ENCODE measurements at regions not wholly inside any gene's neighbourhood (a gene's known extent, or its start where the extent isn't known, plus 50 kb on each side); places are given as distances from the start of the nearest gene placed in this dataset.

DNA sequence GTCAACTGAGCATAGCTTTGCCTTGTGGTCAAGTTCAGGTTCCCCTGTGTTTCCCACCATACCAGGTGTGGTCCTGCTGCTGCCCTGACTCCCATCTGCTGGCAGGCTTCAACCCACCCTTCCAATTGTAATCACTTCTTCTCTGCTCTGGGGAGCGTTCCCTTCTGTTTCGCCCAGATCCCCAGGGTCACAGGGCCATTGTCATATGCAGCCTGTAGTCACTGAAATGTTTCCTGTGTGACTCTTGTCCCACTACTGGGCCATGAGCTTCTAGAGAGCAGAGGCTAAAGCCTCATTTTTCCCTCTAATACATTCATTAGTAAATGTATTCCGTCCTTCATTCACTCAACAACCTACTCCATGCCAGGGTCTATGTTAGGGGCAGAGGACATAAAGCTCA, 75.0 kb upstream of the LAPTM4A start:
- no peaks in the 10 kb centered on the region for H3K36me3 ChIP-seq
- DNase-seq (ENCODE audit: extremely low spot score) = no peak
- no peaks in the 10 kb centered on the region for H3K27me3 ChIP-seq
- H3K27ac ChIP-seq (replicated peaks in 1 of 4) = no peak overlapping the region
- no peaks in the 10 kb centered on the region for H3K9me3 ChIP-seq
- TF ChIP-seq EP300 (IDR thresholded peaks at IDR 0.05) (no peak), POLR2A (IDR thresholded peaks at IDR 0.05; ENCODE audit: low read depth) (no peak)
- 94% methylated on average over 3 of the region's 3 CpGs for WGBS
- no peaks in the 10 kb centered on the region for H3K4me1 ChIP-seq
- H3K4me3 ChIP-seq = no peak overlapping the region
- intact Hi-C loops (cut with DNase I) = no loop called here

DNA sequence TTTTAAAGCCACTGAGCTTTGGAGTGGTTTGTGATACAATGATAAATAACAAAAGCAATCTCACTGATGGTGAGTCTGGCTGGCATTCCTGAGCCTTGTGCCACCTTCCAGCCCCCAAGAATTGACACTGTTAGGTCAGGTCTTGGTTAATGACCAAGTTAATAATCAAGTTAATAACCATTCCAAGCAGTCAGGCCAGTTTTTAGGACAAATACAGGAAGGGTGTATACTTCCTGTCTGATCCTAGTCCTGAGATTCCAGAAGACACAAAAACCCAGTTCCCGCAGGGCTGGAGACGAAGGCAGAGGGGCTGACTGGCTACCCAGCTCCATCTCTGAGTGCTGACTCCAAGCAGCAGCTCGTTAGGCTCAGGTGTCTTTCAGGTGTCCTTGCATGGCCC, 74.6 kb upstream of the LAPTM4A start:
- Histone ChIP-seq H3K36me3 (no peaks in the 10 kb centered on the region), H3K9me3 (no peaks in the 10 kb centered on the region), H3K4me3 (no peak overlapping the region), H3K4me1 (no peaks in the 10 kb centered on the region), H3K27me3 (no peaks in the 10 kb centered on the region), H3K27ac (replicated peaks in 1 of 4) (no peak overlapping the region)
- TF ChIP-seq, protein P1, sequence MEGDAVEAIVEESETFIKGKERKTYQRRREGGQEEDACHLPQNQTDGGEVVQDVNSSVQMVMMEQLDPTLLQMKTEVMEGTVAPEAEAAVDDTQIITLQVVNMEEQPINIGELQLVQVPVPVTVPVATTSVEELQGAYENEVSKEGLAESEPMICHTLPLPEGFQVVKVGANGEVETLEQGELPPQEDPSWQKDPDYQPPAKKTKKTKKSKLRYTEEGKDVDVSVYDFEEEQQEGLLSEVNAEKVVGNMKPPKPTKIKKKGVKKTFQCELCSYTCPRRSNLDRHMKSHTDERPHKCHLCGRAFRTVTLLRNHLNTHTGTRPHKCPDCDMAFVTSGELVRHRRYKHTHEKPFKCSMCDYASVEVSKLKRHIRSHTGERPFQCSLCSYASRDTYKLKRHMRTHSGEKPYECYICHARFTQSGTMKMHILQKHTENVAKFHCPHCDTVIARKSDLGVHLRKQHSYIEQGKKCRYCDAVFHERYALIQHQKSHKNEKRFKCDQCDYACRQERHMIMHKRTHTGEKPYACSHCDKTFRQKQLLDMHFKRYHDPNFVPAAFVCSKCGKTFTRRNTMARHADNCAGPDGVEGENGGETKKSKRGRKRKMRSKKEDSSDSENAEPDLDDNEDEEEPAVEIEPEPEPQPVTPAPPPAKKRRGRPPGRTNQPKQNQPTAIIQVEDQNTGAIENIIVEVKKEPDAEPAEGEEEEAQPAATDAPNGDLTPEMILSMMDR (IDR thresholded peaks at IDR 0.05) = no peak
- TF ChIP-seq POLR2AphosphoS5 (IDR thresholded peaks at IDR 0.05) (no peak), POLR2A (IDR thresholded peaks at IDR 0.05; ENCODE audit: low read depth) (no peak), EP300 (IDR thresholded peaks at IDR 0.05) (no peak)
- intact Hi-C loops (cut with DNase I) = no loop called here
- 60% methylated on average over 3 of the region's 3 CpGs for WGBS
- no peak for DNase-seq (ENCODE audit: extremely low spot score)

GRCh38 chr2:20125616-20126015, 74.2 kb upstream of the LAPTM4A start:
- intact Hi-C loops (cut with DNase I) = no loop called here
- DNase-seq (ENCODE audit: extremely low spot score) = no peak
- no peaks in the 10 kb centered on the region for H3K36me3 ChIP-seq
- H3K4me1 ChIP-seq = no peaks in the 10 kb centered on the region
- H3K9me3 ChIP-seq = no peaks in the 10 kb centered on the region
- H3K27ac ChIP-seq (replicated peaks in 1 of 4) = no peak overlapping the region
- H3K27me3 ChIP-seq = no peaks in the 10 kb centered on the region
- TF ChIP-seq POLR2A (IDR thresholded peaks at IDR 0.05; ENCODE audit: low read depth) (no peak), POLR2AphosphoS5 (IDR thresholded peaks at IDR 0.05) (no peak), EP300 (IDR thresholded peaks at IDR 0.05) (no peak)
- TF ChIP-seq, protein P1 (IDR thresholded peaks at IDR 0.05) = no peak
- no peak overlapping the region for H3K4me3 ChIP-seq
- WGBS = 72% methylated on average over 3 of the region's 3 CpGs

GRCh38 chr2:20125164-20125563, 73.7 kb upstream of the LAPTM4A start:
- Histone ChIP-seq H3K4me3 (no peak overlapping the region), H3K36me3 (no peaks in the 10 kb centered on the region), H3K4me1 (no peaks in the 10 kb centered on the region), H3K9me3 (no peaks in the 10 kb centered on the region), H3K27ac (replicated peaks in 1 of 4) (no peak overlapping the region), H3K27me3 (no peaks in the 10 kb centered on the region)
- TF ChIP-seq EP300 (IDR thresholded peaks at IDR 0.05) (no peak), POLR2A (IDR thresholded peaks at IDR 0.05; ENCODE audit: low read depth) (no peak), POLR2AphosphoS5 (IDR thresholded peaks at IDR 0.05) (no peak)
- TF ChIP-seq, protein P1 (IDR thresholded peaks at IDR 0.05) = no peak
- no peak for DNase-seq (ENCODE audit: extremely low spot score)
- WGBS = 92% methylated on average over 5 of the region's 6 CpGs
- intact Hi-C loops (cut with DNase I) = no loop called here

DNA sequence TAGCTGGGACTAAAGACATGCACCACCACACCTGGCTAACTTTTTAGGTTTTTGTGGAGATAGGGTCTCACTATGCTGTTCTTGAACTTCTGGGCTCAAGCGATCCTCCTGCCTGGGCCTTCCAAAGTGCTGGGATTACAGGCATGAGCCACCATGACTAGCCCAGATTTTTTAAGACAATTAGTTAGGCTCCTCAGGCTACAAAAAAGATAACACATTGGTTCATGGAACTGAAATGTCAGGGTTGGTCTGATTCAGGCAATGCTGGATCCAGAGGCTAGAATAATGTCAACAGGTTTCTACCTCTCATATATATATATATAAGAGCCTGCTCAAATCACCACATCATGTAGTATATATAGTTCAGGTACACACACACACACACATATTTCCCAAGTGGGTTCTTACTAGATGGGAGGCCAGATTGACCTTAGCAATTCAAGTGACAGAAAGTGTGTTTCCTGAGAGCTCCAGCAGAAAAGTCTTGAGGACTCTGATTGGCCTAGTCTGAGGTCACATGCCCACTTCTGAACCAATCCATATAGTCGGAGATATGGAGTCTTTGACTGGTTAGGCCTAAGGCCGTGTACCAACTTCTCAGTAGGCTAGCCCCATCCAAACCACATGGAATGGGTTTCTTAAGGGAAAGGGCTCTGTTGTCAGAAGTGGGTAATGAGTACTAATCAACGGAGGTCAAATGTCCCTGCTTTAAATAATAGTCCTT, 72.6 kb upstream of the LAPTM4A start:
- H3K4me1 ChIP-seq = no peaks in the 10 kb centered on the region
- no peaks in the 10 kb centered on the region for H3K9me3 ChIP-seq
- H3K36me3 ChIP-seq = no peaks in the 10 kb centered on the region
- H3K27ac ChIP-seq (replicated peaks in 1 of 4) = no peak overlapping the region
- 95% methylated on average over 4 of the region's 4 CpGs for WGBS
- intact Hi-C loops (cut with DNase I) = no loop called here
- no peaks in the 10 kb centered on the region for H3K27me3 ChIP-seq
- TF ChIP-seq POLR2A (IDR thresholded peaks at IDR 0.05; ENCODE audit: low read depth) (no peak), POLR2AphosphoS5 (IDR thresholded peaks at IDR 0.05) (no peak), EP300 (IDR thresholded peaks at IDR 0.05) (no peak)
- TF ChIP-seq, protein P1 (IDR thresholded peaks at IDR 0.05) = no peak
- no peak overlapping the region for H3K4me3 ChIP-seq
- no peak for DNase-seq (ENCODE audit: extremely low spot score)

All from esophagus muscularis mucosa (tissue), 4 donors.